ENCODE measurements at regions not wholly inside any gene's neighbourhood (a gene's known extent, or its start where the extent isn't known, plus 50 kb on each side); places are given as distances from the start of the nearest gene placed in this dataset.

GRCh38 chr3:104763007-104763406, 603.7 kb upstream of the ALCAM start:
- no peaks in the 10 kb centered on the region for H3K4me1 ChIP-seq (ENCODE audit: control insufficient read depth in 1 of 2, insufficient read depth in 2 of 2, low read length in 2 of 2)
- H3K27ac ChIP-seq (ENCODE audit: low read depth, low read length), result no peak overlapping the region
- no peaks in the 10 kb centered on the region for H3K27me3 ChIP-seq (ENCODE audit: control insufficient read depth in 1 of 2, insufficient read depth in 2 of 2, low read length in 2 of 2)
- H3K36me3 ChIP-seq (ENCODE audit: control insufficient read depth in 1 of 2, insufficient read depth in 2 of 2, low read length in 2 of 2), result no peaks in the 10 kb centered on the region
- H3K4me3 ChIP-seq (ENCODE audit: low read depth in 1 of 2, low read length in 2 of 2), result no peak overlapping the region
- no peak overlapping the region for H3K9ac ChIP-seq (ENCODE audit: low read depth in 1 of 2, low read length in 2 of 2)
- H3K9me3 ChIP-seq (ENCODE audit: control insufficient read depth in 1 of 2, low read length in 2 of 2), result no peaks in the 10 kb centered on the region

DNA sequence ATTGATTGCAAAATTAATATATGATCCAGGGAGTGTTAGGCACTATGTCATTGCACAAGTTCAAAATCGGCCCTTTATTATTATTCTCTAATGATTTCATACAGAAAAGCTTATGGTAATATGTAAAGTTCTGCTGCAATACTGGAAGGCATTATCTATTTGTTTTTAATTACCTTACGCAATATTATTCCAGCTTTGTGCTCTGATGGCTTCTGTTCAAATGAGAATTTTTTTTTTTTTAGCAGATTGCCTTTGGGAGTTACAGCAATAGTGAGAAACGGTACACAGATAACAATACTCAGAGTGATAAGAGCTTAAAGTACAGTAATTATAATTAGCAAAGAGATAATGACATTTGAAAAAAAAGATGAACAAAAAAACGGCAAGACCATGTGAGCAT, 602.2 kb upstream of the ALCAM start:
- H3K9ac ChIP-seq (ENCODE audit: low read depth in 1 of 2, low read length in 2 of 2), result no peak overlapping the region
- H3K27ac ChIP-seq (ENCODE audit: low read depth, low read length), result no peak overlapping the region
- H3K4me3 ChIP-seq (ENCODE audit: low read depth in 1 of 2, low read length in 2 of 2), result no peak overlapping the region
- no peaks in the 10 kb centered on the region for H3K4me1 ChIP-seq (ENCODE audit: control insufficient read depth in 1 of 2, insufficient read depth in 2 of 2, low read length in 2 of 2)
- no peaks in the 10 kb centered on the region for H3K36me3 ChIP-seq (ENCODE audit: control insufficient read depth in 1 of 2, insufficient read depth in 2 of 2, low read length in 2 of 2)
- no peaks in the 10 kb centered on the region for H3K9me3 ChIP-seq (ENCODE audit: control insufficient read depth in 1 of 2, low read length in 2 of 2)
- H3K27me3 ChIP-seq (ENCODE audit: control insufficient read depth in 1 of 2, insufficient read depth in 2 of 2, low read length in 2 of 2), result no peaks in the 10 kb centered on the region

DNA sequence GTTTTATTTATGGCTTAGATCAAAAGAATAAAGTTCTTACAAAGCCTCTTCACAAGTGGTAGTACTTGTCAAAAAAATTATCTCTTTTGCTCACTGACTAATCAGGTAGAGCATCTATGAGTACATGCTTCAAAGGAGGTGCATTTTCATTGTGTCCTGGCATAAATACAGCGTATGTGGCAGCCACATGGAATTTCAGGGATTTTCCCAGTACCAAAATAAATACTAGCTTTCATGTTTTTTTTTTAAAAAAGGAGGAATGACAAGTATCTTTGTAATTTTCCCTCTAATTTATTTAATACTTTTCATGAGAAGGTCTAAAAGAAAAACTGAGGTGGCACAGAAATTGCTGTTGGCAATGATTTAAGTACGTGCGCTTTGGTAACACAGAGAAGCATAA, 597.8 kb upstream of the ALCAM start:
- H3K27me3 ChIP-seq (ENCODE audit: control insufficient read depth in 1 of 2, insufficient read depth in 2 of 2, low read length in 2 of 2), result no peaks in the 10 kb centered on the region
- H3K4me1 ChIP-seq (ENCODE audit: control insufficient read depth in 1 of 2, insufficient read depth in 2 of 2, low read length in 2 of 2), result no peaks in the 10 kb centered on the region
- H3K36me3 ChIP-seq (ENCODE audit: control insufficient read depth in 1 of 2, insufficient read depth in 2 of 2, low read length in 2 of 2), result no peaks in the 10 kb centered on the region
- no peak overlapping the region for H3K9ac ChIP-seq (ENCODE audit: low read depth in 1 of 2, low read length in 2 of 2)
- H3K9me3 ChIP-seq (ENCODE audit: control insufficient read depth in 1 of 2, low read length in 2 of 2), result no peaks in the 10 kb centered on the region
- H3K4me3 ChIP-seq (ENCODE audit: low read depth in 1 of 2, low read length in 2 of 2), result no peak overlapping the region
- H3K27ac ChIP-seq (ENCODE audit: low read depth, low read length), result no peak overlapping the region

- Histone ChIP-seq H3K27me3 (ENCODE audit: control insufficient read depth in 1 of 2, insufficient read depth in 2 of 2, low read length in 2 of 2) (no peaks in the 10 kb centered on the region), H3K4me3 (ENCODE audit: low read depth in 1 of 2, low read length in 2 of 2) (no peak overlapping the region), H3K9ac (ENCODE audit: low read depth in 1 of 2, low read length in 2 of 2) (no peak overlapping the region), H3K9me3 (ENCODE audit: control insufficient read depth in 1 of 2, low read length in 2 of 2) (no peaks in the 10 kb centered on the region), H3K27ac (ENCODE audit: low read depth, low read length) (no peak overlapping the region), H3K4me1 (ENCODE audit: control insufficient read depth in 1 of 2, insufficient read depth in 2 of 2, low read length in 2 of 2) (no peaks in the 10 kb centered on the region), H3K36me3 (ENCODE audit: control insufficient read depth in 1 of 2, insufficient read depth in 2 of 2, low read length in 2 of 2) (no peaks in the 10 kb centered on the region)
Measured at GRCh38 chr3:104779324-104779723, 587.4 kb upstream of the ALCAM start.

GRCh38 chr3:104781112-104781511, 585.6 kb upstream of the ALCAM start:
- no peaks in the 10 kb centered on the region for H3K27me3 ChIP-seq (ENCODE audit: control insufficient read depth in 1 of 2, insufficient read depth in 2 of 2, low read length in 2 of 2)
- H3K9me3 ChIP-seq (ENCODE audit: control insufficient read depth in 1 of 2, low read length in 2 of 2), result no peaks in the 10 kb centered on the region
- no peak overlapping the region for H3K27ac ChIP-seq (ENCODE audit: low read depth, low read length)
- no peaks in the 10 kb centered on the region for H3K4me1 ChIP-seq (ENCODE audit: control insufficient read depth in 1 of 2, insufficient read depth in 2 of 2, low read length in 2 of 2)
- no peak overlapping the region for H3K4me3 ChIP-seq (ENCODE audit: low read depth in 1 of 2, low read length in 2 of 2)
- H3K9ac ChIP-seq (ENCODE audit: low read depth in 1 of 2, low read length in 2 of 2), result no peak overlapping the region
- H3K36me3 ChIP-seq (ENCODE audit: control insufficient read depth in 1 of 2, insufficient read depth in 2 of 2, low read length in 2 of 2), result no peaks in the 10 kb centered on the region

DNA sequence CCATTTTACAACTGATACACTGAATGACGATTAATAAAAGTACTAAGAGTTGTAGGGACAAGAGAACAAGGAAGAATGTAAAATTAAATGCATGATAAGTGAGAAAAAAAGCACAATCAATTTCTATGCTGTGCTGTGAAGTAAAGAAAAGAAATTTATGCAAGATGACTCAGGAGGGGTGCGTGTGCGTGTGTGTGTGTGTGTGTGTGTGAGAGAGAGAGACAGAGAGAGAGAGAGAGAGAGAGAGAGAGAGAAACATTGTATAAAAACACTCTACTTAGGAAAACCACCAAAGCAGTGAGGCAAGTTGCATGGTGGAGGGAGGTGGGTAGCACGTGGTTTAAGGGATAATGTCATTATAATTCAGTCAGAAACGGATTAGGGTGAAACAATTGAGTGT, 580.8 kb upstream of the ALCAM start:
- Histone ChIP-seq H3K4me3 (ENCODE audit: low read depth in 1 of 2, low read length in 2 of 2) (no peak overlapping the region), H3K36me3 (ENCODE audit: control insufficient read depth in 1 of 2, insufficient read depth in 2 of 2, low read length in 2 of 2) (no peaks in the 10 kb centered on the region), H3K27me3 (ENCODE audit: control insufficient read depth in 1 of 2, insufficient read depth in 2 of 2, low read length in 2 of 2) (no peaks in the 10 kb centered on the region), H3K9ac (ENCODE audit: low read depth in 1 of 2, low read length in 2 of 2) (no peak overlapping the region), H3K4me1 (ENCODE audit: control insufficient read depth in 1 of 2, insufficient read depth in 2 of 2, low read length in 2 of 2) (no peaks in the 10 kb centered on the region), H3K27ac (ENCODE audit: low read depth, low read length) (no peak overlapping the region), H3K9me3 (ENCODE audit: control insufficient read depth in 1 of 2, low read length in 2 of 2) (no peaks in the 10 kb centered on the region)

- no peaks in the 10 kb centered on the region for H3K36me3 ChIP-seq (ENCODE audit: control insufficient read depth in 1 of 2, insufficient read depth in 2 of 2, low read length in 2 of 2)
- H3K4me3 ChIP-seq (ENCODE audit: low read depth in 1 of 2, low read length in 2 of 2), result no peak overlapping the region
- no peaks in the 10 kb centered on the region for H3K9me3 ChIP-seq (ENCODE audit: control insufficient read depth in 1 of 2, low read length in 2 of 2)
- H3K4me1 ChIP-seq (ENCODE audit: control insufficient read depth in 1 of 2, insufficient read depth in 2 of 2, low read length in 2 of 2), result no peaks in the 10 kb centered on the region
- no peak overlapping the region for H3K27ac ChIP-seq (ENCODE audit: low read depth, low read length)
- H3K27me3 ChIP-seq (ENCODE audit: control insufficient read depth in 1 of 2, insufficient read depth in 2 of 2, low read length in 2 of 2), result no peaks in the 10 kb centered on the region
- no peak overlapping the region for H3K9ac ChIP-seq (ENCODE audit: low read depth in 1 of 2, low read length in 2 of 2)
Measured at GRCh38 chr3:104787306-104787705, 579.4 kb upstream of the ALCAM start.

- H3K9ac ChIP-seq (ENCODE audit: low read depth in 1 of 2, low read length in 2 of 2), result no peak overlapping the region
- no peaks in the 10 kb centered on the region for H3K9me3 ChIP-seq (ENCODE audit: control insufficient read depth in 1 of 2, low read length in 2 of 2)
- H3K27ac ChIP-seq (ENCODE audit: low read depth, low read length), result no peak overlapping the region
- no peaks in the 10 kb centered on the region for H3K36me3 ChIP-seq (ENCODE audit: control insufficient read depth in 1 of 2, insufficient read depth in 2 of 2, low read length in 2 of 2)
- no peak overlapping the region for H3K4me3 ChIP-seq (ENCODE audit: low read depth in 1 of 2, low read length in 2 of 2)
- no peaks in the 10 kb centered on the region for H3K27me3 ChIP-seq (ENCODE audit: control insufficient read depth in 1 of 2, insufficient read depth in 2 of 2, low read length in 2 of 2)
- H3K4me1 ChIP-seq (ENCODE audit: control insufficient read depth in 1 of 2, insufficient read depth in 2 of 2, low read length in 2 of 2), result no peaks in the 10 kb centered on the region
Measured at GRCh38 chr3:104788807-104789206, 577.9 kb upstream of the ALCAM start.

GRCh38 chr3:104791331-104791730, 575.4 kb upstream of the ALCAM start:
- no peaks in the 10 kb centered on the region for H3K9me3 ChIP-seq (ENCODE audit: control insufficient read depth in 1 of 2, low read length in 2 of 2)
- no peak overlapping the region for H3K4me3 ChIP-seq (ENCODE audit: low read depth in 1 of 2, low read length in 2 of 2)
- no peak overlapping the region for H3K9ac ChIP-seq (ENCODE audit: low read depth in 1 of 2, low read length in 2 of 2)
- H3K27me3 ChIP-seq (ENCODE audit: control insufficient read depth in 1 of 2, insufficient read depth in 2 of 2, low read length in 2 of 2), result no peaks in the 10 kb centered on the region
- H3K4me1 ChIP-seq (ENCODE audit: control insufficient read depth in 1 of 2, insufficient read depth in 2 of 2, low read length in 2 of 2), result no peaks in the 10 kb centered on the region
- H3K36me3 ChIP-seq (ENCODE audit: control insufficient read depth in 1 of 2, insufficient read depth in 2 of 2, low read length in 2 of 2), result no peaks in the 10 kb centered on the region
- H3K27ac ChIP-seq (ENCODE audit: low read depth, low read length), result no peak overlapping the region

DNA sequence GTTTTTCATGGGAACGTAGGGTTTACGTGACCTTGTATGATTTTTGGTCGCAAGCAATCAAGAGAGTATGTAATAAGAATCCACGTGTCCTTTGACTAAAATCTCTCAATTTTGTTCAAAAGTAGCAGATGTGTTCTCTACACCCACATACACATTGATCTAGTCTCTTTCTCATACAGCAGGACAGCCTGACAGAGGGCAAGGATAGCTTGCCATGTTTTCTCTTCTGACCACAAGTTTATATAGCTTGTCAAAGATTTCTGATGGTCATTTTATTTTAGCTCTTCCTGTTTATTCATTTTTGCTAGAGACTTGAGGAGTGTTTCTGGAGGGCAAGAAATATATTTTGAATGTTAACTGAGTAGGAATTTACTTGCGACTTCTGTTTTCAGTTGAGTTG, 570.2 kb upstream of the ALCAM start:
- Histone ChIP-seq H3K27ac (ENCODE audit: low read depth, low read length) (no peak overlapping the region), H3K4me3 (ENCODE audit: low read depth in 1 of 2, low read length in 2 of 2) (no peak overlapping the region), H3K4me1 (ENCODE audit: control insufficient read depth in 1 of 2, insufficient read depth in 2 of 2, low read length in 2 of 2) (no peaks in the 10 kb centered on the region), H3K9me3 (ENCODE audit: control insufficient read depth in 1 of 2, low read length in 2 of 2) (no peaks in the 10 kb centered on the region), H3K27me3 (ENCODE audit: control insufficient read depth in 1 of 2, insufficient read depth in 2 of 2, low read length in 2 of 2) (no peaks in the 10 kb centered on the region), H3K36me3 (ENCODE audit: control insufficient read depth in 1 of 2, insufficient read depth in 2 of 2, low read length in 2 of 2) (no peaks in the 10 kb centered on the region), H3K9ac (ENCODE audit: low read depth in 1 of 2, low read length in 2 of 2) (no peak overlapping the region)

DNA sequence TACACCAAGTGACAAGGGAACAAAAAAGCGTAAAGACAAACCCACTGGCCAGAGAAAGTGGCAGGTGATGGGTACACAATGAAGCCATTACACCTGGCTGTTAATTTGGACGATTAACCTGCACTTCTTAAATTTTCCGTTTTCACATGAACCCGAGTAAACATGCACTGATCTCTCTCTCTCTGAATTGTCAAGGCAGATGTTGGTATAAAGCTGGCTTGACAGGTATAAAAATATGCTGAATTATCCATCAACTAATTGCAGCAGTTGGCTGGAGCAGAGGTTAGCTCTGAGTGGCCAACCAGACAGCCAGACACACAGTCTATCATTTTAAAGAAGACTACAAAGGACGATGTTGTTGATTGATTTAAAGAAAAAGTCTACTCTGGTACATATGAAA, 561.7 kb upstream of the ALCAM start:
- H3K4me3 ChIP-seq (ENCODE audit: low read depth in 1 of 2, low read length in 2 of 2), result no peak overlapping the region
- no peaks in the 10 kb centered on the region for H3K4me1 ChIP-seq (ENCODE audit: control insufficient read depth in 1 of 2, insufficient read depth in 2 of 2, low read length in 2 of 2)
- H3K9me3 ChIP-seq (ENCODE audit: control insufficient read depth in 1 of 2, low read length in 2 of 2), result no peaks in the 10 kb centered on the region
- no peak overlapping the region for H3K27ac ChIP-seq (ENCODE audit: low read depth, low read length)
- H3K9ac ChIP-seq (ENCODE audit: low read depth in 1 of 2, low read length in 2 of 2), result no peak overlapping the region
- H3K27me3 ChIP-seq (ENCODE audit: control insufficient read depth in 1 of 2, insufficient read depth in 2 of 2, low read length in 2 of 2), result no peaks in the 10 kb centered on the region
- H3K36me3 ChIP-seq (ENCODE audit: control insufficient read depth in 1 of 2, insufficient read depth in 2 of 2, low read length in 2 of 2), result no peaks in the 10 kb centered on the region
